HEK293T (cell line): ENCODE measurements at regions not wholly inside any gene's neighbourhood (a gene's known extent, or its start where the extent isn't known, plus 50 kb on each side); places are given as distances from the start of the nearest gene placed in this dataset.

Experiments used
- CTCF ChIA-PET: fragments of 350-600 bp; formaldehyde crosslinking; extraction: SDS; loops from one replicate; lab custom pipeline; 2021; ENCODE audit warnings: antibody characterized with exemption, inconsistent platforms; lab: Yijun Ruan, JAX
- POLR2A ChIA-PET: fragments of 350-600 bp; formaldehyde crosslinking; extraction: SDS; loops from one replicate; lab custom pipeline; 2020; ENCODE audit warnings: antibody characterized with exemption, inconsistent platforms; lab: Yijun Ruan, JAX
- DNase-seq: peaks from one replicate; pipeline ENCODE4 v3.0.0; 2012; ENCODE audit warnings: mixed read lengths; ENCODE audit errors: extremely low spot score
- ARNT ChIP-seq: fragments of 450-650 bp; IDR thresholded peaks from 2 replicates; pipeline ENCODE4 v1.6.1; 2017; ENCODE audit warnings: mild to moderate bottlenecking
- BHLHE40 ChIP-seq: fragments of 450-650 bp; IDR thresholded peaks from 2 replicates; pipeline ENCODE4 v1.6.1; 2016; ENCODE audit warnings: mild to moderate bottlenecking, moderate library complexity, borderline replicate concordance
- CTBP1 ChIP-seq: fragments of 450-650 bp; IDR thresholded peaks from 2 replicates; pipeline ENCODE4 v1.6.1; 2016; ENCODE audit warnings: borderline replicate concordance
- ELF4 ChIP-seq: fragments of 450-650 bp; IDR thresholded peaks from 2 replicates; pipeline ENCODE4 v1.6.1; 2017; ENCODE audit warnings: antibody characterized with exemption
- FOXA1 ChIP-seq: fragments of 450-650 bp; IDR thresholded peaks from 2 replicates; pipeline ENCODE4 v1.6.1; 2016; ENCODE audit warnings: mild to moderate bottlenecking
- FOXK2 ChIP-seq: fragments of 450-650 bp; IDR thresholded peaks from 2 replicates; pipeline ENCODE4 v1.6.1; 2016; ENCODE audit warnings: mild to moderate bottlenecking
- FOXM1 ChIP-seq: fragments of 450-650 bp; IDR thresholded peaks from 2 replicates; pipeline ENCODE4 v1.6.1; 2017; ENCODE audit warnings: mild to moderate bottlenecking, borderline replicate concordance
- HDGF ChIP-seq: fragments of 450-650 bp; IDR thresholded peaks from 2 replicates; pipeline ENCODE4 v1.6.1; 2017; ENCODE audit warnings: antibody characterized with exemption, borderline replicate concordance
- L3MBTL2 ChIP-seq: fragments of 450-650 bp; conservative IDR thresholded peaks from 2 replicates; pipeline ENCODE4 v1.6.1; 2016; ENCODE audit warnings: mild to moderate bottlenecking
- LEF1 ChIP-seq: fragments of 450-650 bp; IDR thresholded peaks from 2 replicates; pipeline ENCODE4 v1.6.1; 2017; ENCODE audit warnings: mild to moderate bottlenecking, borderline replicate concordance
- NFRKB ChIP-seq: fragments of 450-650 bp; IDR thresholded peaks from 2 replicates; pipeline ENCODE4 v1.6.1; 2016; ENCODE audit warnings: mild to moderate bottlenecking, moderate library complexity
- PKNOX1 ChIP-seq: fragments of 450-650 bp; IDR thresholded peaks from 2 replicates; pipeline ENCODE4 v1.6.1; 2016
- SP1 ChIP-seq: fragments of 450-650 bp; IDR thresholded peaks from 2 replicates; pipeline ENCODE4 v1.6.1; 2017
- SUZ12 ChIP-seq: fragments of 450-650 bp; IDR thresholded peaks from 2 replicates; pipeline ENCODE4 v1.6.1; 2016; ENCODE audit warnings: mild to moderate bottlenecking
- TARDBP ChIP-seq: fragments of 450-650 bp; IDR thresholded peaks from 2 replicates; pipeline ENCODE4 v1.6.1; 2016
- ZNF384 ChIP-seq: fragments of 450-650 bp; IDR thresholded peaks from 2 replicates; pipeline ENCODE4 v1.6.1; 2016

- DNase-seq, result no peak
- ChIA-PET POLR2A (no interaction called here), CTCF (no interaction called here)
- TF ChIP-seq NFRKB (no peak), TARDBP (no peak), CTBP1 (no peak), L3MBTL2 (no peak), SP1 (no peak), ZNF384 (no peak), PKNOX1 (no peak), BHLHE40 (no peak), FOXK2 (no peak), FOXM1 (no peak), ARNT (no peak), HDGF (no peak), ELF4 (no peak), SUZ12 (no peak), LEF1 (no peak)
Measured at GRCh38 chr3:10568549-10568948, 63.2 kb upstream of the ATP2B2 start.

- CTCF ChIA-PET, result interaction anchor here (0.9 kb wide), 1 partner anchor 16 kb away, joined by 3 read pairs; no protein-coding TSS in a partner anchor
- no peak for TF ChIP-seq BHLHE40
- TF ChIP-seq SP1, result no peak
- TF ChIP-seq FOXM1, result no peak
- no peak for TF ChIP-seq ELF4
- TF ChIP-seq HDGF, result no peak
- TF ChIP-seq PKNOX1, result no peak
- TF ChIP-seq SUZ12, result no peak
- no peak for TF ChIP-seq FOXA1
- no peak for TF ChIP-seq L3MBTL2
- POLR2A ChIA-PET, result no interaction called here
Measured at GRCh38 chr3:10570196-10570946, 65.0 kb upstream of the ATP2B2 start.

GRCh38 chr3:10574101-10574620, 68.8 kb upstream of the ATP2B2 start:
- ChIA-PET POLR2A (no interaction called here), CTCF (no interaction called here)
- no peak for TF ChIP-seq HDGF
- TF ChIP-seq FOXK2, result no peak
- TF ChIP-seq ARNT, result no peak
- TF ChIP-seq NFRKB, result no peak
- TF ChIP-seq L3MBTL2, result no peak
- TF ChIP-seq SP1, result no peak
- no peak for TF ChIP-seq FOXM1
- no peak for TF ChIP-seq TARDBP
- TF ChIP-seq SUZ12, result no peak
- TF ChIP-seq FOXA1, result no peak
- TF ChIP-seq ELF4, result no peak

More at GRCh38 chr3:10570196-10570946, 65.0 kb upstream of the ATP2B2 start:
- no peak for DNase-seq

GRCh38 chr3:10575601-10576160, 70.3 kb upstream of the ATP2B2 start:
- ChIA-PET POLR2A (no interaction called here), CTCF (no interaction called here)
- no peak for DNase-seq
- TF ChIP-seq ZNF384 (no peak), PKNOX1 (no peak), HDGF (no peak), FOXA1 (no peak), ELF4 (no peak), FOXM1 (no peak), BHLHE40 (no peak), NFRKB (no peak), LEF1 (no peak)

More at GRCh38 chr3:10574101-10574620, 68.8 kb upstream of the ATP2B2 start:
- DNase-seq, result no peak

- TF ChIP-seq HDGF (no peak), FOXK2 (no peak), NFRKB (no peak), TARDBP (no peak), FOXM1 (no peak), ARNT (no peak), CTBP1 (no peak), BHLHE40 (no peak), FOXA1 (no peak), SUZ12 (no peak), ZNF384 (no peak), PKNOX1 (no peak), ELF4 (no peak), L3MBTL2 (no peak), SP1 (no peak), LEF1 (no peak)
- ChIA-PET POLR2A (no interaction called here), CTCF (no interaction called here)
- no peak for DNase-seq
Measured at GRCh38 chr3:10577486-10577885, 72.1 kb upstream of the ATP2B2 start.
